IPS-NIHi11 (cell line): ENCODE measurements at regions not wholly inside any gene's neighbourhood (a gene's known extent, or its start where the extent isn't known, plus 50 kb on each side); places are given as distances from the start of the nearest gene placed in this dataset.

Experiments used
- DNase-seq: peaks from one replicate; pipeline ENCODE4 v3.0.0; 2012; ENCODE audit warnings: mixed read lengths, low spot score

DNA sequence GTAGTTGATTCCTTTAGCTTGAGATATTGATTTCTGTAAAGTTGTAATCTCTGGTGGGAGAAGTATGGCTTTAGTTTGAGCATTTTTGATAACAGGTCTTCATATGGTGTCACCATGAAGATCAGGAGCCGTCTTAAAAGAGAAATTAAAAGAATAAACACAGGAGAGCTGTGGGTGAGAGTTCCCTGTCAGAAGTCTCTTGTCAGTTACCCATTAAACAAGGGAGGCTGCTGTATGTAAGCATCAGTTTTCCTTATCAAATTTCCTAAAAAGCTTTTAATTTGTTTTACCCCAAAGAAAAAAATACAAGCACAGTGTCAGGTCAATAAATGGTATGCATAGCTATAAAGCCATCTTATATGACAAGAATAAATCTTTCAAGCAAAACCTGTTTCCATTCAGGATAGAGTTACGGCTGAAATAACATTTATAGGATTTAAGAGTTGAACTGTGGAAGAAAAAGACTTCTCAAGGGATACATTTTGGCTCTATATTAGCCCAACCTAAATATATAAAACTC lies 767.5 kb downstream of the JRKL start:
- no peak for DNase-seq

DNA sequence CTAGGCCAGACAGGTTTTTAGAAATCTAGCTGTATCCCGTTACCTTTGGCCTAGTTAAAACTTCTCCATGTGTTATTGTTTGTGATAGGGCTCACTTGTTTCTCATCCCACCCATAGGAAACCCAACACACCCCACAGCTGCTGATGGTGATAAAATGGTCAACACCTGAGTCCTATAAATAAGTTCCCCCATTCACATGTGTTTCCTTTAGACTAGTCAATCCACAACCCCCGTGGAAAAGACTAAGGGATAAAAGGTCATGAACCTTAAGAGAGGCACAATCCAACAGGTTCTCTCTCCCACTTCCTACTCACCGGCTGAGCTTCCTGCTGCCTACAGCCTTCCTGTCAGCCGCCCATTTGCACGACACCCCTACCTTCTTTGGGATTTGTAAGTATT lies 768.4 kb downstream of the JRKL start:
- DNase-seq: no peak

DNA sequence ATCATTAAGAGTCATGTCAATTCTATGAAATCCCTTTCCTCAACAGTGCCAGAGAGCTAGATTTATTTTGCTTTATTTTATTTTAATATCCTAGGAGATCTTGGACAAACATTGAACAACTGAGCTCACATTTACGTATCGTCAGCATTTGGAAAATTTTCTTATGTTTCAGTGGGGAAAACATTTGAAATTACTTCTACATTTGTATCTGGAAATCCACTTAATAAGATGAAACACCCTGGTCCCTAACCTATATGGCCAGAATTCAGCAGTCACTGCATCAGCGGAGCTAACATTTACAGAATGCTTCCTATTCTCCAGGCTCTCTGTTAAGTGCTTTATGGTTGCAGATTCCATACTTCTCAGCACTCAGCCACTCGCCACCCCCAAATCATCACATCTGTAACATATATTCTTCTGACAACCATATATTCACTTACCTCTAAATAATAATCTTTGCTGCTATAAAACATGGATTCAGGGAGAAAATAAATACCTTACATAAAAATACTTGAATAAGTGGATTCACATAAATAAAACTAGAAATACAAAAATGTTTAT lies 773.9 kb downstream of the JRKL start:
- DNase-seq: no peak

DNA sequence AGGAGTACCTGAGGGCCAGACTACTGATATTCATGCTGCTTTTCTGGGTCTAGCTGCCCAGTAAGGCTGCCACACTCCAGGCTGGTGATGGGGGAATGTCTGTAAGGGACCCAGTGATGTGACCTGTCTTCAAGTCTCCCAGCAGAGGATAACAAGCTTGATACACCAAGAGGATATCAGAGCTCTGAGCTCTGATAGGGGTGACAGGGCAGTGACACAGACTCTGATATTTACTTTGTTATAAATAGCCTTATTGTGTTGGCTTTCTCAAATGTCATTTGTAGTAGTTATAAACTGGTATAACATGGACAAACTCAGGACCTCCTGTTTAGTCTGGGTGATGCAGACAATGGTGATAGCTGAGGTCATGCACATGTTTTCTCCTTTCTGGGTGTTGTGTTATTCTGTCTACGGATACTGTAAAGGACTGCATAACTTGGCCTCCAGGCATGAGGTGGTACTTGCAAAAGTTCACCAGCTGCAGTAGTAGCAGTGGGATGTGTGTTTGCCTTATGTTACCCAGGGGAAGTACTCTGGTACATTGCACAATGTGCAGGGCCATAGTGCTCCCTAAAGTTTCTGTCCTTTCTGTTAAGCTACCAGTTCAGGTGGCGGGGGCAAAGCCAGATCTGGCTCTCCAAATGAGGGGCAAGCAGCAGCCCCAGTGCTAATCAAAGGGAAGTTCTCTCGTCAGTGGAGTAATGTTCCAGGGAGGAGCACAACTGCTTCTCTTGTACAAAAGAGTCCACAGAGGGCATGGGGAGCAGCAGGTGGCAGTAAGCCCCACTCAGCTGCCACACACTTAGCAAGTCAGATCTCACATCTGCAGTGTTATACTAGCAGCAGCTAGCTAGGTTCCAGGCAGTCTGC lies 812.2 kb downstream of the JRKL start:
- DNase-seq: no peak

DNA sequence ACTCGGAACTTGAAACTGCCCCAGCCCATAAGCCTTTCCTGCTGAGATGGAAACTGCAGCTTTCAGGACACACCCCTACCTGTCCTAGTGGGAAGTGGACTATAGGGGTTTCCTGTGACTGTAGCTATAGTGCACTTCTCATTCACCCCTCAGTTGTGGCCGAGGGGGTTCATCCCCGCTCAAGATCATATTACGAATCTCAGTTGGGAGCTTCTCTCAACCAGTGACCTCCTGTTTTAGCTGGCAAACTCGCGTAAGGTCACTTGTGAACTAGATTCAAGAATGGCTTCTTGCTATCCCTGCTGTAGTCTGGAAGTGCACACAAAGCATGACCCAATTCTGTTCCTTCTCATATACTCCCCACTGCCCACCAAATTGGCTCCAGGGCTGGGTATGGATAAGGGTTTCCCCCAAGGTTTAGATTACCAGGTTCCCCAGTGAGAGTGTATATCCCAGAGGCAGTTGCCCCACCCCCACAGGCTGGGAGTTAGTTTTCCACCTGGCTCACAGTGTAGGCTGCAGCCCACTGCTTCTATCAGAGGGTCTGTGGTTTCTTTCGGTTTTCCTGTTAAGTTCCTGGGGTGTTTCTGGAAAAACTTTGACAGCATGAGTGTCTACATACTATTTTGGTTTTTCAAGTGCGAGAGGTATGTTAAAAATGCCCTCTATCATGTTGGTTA lies 812.9 kb downstream of the JRKL start:
- peak; percentile 22 for DNase-seq

DNA sequence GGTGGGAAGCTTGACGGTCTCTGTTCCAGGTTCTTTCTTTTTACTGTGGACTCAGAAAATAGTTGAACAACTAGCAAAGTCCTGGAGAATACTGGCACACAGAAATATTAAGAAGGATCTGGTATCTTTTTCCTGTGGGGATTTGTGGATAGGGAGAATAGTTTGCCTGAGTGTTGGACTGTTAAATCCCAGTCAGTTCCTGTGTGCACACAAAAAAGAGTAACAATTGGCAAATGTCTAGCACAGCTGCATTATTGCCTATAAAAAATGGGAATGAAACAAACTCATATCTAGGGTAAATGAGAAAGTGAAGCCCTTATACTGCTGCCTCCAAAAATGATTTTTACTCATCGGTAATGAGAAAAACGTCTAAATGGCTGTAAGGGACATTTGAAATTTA lies 828.2 kb downstream of the JRKL start:
- DNase-seq: no peak

DNA sequence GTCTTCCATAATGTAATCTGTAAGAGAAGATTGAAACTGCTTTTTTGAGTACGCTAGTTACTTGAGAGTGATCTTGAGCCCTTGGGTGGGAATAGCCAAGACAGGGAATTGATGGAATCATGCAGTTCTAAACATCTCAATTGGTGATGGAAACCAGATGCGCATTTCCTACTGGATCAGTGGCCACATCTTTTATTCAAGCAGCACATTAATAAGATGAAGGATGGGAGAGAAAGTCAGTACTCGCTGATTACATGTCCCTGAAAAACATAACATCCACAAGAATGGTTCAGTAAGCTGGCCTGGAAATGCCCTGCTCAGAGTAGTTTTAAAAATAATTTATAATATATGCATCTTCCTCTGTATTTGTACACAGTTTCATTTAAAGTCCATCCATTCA lies 833.8 kb downstream of the JRKL start:
- DNase-seq: no peak

DNA sequence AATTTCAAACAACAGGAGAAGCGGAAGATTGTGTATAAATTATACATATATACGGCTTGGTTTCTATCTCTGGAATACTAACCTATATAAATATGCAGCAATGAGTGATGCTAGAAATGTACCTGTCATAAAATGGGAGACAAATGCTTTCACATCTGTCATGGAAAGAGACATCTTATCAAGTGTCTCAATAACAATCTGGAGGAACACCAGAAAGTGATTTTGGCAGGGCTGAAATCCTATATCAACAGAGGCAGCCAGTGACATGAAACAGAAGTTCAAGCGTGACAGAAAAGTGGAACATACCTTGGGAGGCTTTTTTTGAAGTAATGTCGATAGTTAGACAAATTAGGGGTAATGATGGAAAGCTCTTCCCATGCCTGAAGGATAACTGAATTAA lies 834.6 kb downstream of the JRKL start:
- DNase-seq: no peak

DNA sequence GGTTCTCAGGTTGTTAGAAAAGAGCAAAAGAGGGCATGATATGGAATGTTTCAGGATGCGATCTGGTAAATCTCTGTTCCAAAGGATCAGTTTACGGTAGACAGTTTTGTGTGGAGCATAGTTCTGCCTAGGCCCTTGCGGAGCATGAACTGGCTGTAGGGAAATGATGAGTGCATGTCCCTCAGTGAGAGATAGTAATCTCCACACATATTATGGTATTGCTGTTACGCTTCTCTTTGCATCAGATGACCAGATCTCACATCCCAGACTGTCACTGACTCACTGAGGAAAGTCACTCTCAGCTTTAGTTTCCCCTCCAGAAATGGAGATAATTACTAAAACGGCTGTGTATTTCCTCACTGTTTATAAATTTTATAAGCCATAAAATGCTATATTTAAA lies 836.0 kb downstream of the JRKL start:
- DNase-seq: no peak

DNA sequence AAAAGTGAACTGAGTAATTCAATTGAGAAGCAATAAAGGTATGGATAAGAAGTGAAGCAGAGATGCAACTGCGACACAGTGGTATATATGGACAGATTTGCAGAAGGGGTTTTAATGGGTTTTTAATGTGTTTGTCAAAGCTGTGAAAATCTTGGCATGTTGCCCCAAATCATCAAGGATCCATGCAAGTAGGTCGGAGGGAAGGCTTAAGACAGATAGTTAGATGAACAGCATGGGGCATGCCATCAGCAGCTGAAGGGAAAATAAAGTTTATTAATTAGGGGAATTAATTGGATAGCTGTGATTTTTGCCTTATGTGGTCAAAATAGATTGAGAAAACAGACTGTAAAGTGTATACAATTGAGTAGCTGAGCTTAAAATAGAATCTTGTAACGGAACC lies 840.1 kb downstream of the JRKL start:
- no peak for DNase-seq

DNA sequence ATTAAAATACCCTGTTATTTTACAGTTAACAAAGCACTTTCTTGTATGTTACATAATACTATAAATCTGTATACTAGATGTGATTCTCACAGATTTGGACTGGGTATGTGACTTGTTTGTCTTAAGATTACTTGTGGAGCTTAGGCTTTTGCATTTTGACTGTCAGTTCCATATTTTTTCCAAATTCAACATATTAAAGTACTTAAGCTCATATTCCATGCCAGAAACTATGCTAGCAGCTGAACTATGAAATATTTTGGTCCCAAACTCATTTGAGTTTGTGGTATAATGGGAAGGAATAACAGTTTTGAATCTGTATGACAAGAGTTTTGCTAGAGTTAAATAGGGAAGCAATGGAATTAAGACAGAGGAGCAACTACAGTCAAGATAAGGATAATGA lies 841.4 kb downstream of the JRKL start:
- DNase-seq: no peak

DNA sequence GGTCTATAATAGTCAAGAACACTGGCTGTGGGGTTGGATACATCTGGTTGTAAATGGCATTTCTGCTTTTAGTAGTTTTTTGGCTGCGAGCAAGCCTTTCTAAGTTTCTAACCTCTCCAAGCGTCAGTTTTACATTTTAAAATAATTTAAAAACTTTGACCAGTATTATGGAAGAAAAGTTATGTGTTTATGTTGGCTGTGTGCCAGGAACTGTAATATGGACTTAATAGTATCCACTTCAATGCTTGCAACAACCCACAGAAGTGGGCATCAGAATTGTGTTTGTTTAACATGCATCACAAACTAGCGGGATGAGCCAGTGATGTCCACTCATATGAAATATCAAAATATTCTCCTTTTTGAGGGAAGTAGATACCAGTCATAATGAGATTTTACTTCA lies 844.2 kb downstream of the JRKL start:
- no peak for DNase-seq

DNA sequence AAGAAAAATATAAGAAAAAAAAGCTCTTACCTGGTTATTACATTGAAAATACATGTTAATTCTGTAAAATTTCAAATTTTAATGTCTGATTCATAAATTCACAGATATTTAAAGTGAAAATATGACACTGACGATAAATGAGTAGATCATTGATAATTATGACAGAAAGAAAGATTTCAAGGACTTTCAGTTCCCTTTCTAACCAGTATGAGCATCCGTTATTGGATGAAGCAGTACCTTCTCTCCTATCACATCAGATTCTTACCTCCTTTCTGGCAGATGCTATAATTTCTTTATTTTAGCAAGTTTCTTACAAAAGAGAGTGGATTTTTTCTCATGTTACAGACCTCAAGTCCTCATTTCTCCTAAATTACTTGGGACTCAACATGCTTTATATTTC lies 847.3 kb downstream of the JRKL start:
- DNase-seq: no peak

DNA sequence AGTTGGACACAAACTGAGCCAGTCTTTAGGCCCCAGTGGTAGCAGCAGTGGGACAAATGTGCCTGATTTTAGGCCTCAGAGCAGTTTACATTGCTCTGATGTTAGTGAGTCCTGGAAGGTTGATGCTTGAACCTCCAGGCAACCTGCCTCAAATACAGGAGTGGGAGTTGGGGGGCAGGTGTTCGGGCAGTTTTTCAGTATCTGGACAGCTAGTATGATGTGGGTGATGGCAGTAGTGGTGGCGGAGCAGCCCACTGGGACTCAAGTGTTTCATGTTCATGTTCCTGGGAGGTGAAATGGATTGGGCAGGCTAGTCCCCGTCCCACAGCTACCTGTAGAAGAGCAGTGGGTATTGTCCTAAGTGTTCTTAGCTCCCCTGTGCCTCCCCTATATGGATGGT lies 857.8 kb downstream of the JRKL start:
- no peak for DNase-seq

DNA sequence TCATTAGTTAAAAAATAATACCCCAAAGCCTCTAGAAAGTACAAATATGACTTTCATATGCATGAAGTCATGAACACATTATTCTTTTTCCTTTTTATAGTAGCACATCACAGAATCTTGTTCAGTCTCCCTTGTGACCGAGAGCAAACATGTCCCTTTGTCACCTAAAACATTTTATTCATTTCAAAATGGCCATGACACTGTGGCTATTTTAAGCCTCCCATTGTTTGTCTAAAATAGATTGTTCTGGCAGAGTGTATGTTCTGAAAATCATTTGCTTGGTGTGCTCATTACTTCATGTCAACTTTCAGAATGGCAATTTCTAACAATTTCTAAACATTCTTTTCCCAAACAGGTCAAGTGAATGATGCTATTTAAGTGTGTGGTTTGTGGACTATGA lies 865.0 kb downstream of the JRKL start:
- DNase-seq: no peak

DNA sequence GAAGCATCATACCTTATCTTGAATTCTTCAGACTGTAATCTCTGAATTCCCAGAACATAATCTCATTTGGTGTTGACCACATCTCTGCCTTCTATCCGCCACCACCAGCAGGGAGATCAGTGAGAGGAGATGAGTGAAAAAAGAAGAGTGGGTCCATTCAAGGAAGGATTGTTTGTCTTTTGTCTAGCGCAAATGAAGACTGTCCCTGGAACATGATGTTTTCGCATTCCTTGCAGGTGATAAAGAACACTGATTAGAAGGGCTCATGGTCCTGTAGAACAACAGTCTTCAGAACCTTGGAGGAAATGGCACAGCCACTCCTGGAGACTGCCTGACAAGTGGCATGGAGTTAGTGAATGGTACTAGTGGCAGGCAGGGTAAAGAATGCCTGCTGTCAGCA lies 869.6 kb downstream of the JRKL start:
- no peak for DNase-seq

DNA sequence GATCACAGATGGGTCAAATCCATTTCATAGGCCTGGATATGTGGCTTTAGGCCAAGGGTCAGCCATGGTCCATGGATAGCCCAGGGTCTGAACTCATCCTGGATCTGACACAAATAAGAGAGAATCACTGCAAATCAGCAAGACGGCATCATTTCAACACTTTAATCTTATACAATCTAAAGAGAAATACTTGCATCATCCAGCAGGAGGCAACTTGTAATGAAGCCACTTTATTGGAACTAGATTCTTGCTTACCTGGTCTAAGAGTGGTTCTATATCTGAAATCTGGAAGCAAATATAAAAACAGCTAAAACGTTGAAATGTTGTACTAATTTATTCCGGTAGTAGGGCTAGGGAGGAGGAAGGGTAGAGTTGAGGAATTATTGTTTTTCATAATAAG lies 870.1 kb downstream of the JRKL start:
- DNase-seq: no peak

DNA sequence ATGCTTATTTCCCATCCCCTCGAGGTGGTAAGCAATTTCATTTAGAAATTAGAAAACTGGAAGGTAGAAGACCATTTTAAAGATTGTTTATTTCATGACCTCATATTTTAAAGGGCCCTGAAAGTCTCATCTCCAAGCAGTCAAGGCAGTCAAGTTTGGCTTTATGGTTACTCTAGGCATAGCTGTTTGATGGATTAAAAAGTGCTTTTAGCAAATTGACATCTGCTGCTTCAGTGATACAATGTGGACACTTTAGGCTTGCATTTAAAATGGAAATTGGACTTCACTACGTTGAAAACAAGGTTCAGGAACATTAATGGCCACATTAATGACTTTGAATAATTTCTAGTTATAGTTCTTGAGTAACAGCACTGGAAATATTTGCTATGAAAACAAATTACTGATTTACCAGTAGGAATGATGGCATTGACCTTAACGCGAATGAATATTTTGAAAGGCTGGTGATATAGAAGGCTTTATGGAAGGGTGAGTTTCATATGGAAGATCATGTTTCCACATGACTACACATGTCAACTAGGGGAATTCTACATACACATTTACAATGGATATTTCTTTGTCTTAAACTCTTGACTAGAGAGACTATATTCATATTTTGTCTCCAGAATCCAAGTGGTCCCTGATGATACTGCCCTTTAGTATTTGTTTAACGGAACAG lies 873.5 kb downstream of the JRKL start:
- no peak for DNase-seq

DNA sequence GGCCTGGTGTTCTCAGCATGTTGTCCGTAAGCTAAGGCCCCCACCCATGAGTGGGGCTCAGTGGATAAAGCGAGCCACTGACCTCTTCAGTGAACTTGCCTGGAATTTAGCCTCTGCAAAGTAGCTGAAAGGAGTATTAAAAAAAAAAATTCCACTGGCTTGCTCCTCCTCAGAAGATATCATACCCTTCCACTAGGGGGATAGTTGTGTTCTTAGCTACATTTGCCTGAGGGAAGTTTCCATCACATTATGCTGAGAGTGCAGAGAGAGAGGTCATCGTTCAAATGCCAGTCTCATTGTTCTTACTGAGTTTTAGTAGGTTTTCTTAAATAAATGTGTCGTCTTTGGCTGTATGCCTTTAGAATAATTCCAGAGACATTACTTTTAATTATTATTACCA lies 879.7 kb downstream of the JRKL start:
- peak; percentile 68 for DNase-seq

DNA sequence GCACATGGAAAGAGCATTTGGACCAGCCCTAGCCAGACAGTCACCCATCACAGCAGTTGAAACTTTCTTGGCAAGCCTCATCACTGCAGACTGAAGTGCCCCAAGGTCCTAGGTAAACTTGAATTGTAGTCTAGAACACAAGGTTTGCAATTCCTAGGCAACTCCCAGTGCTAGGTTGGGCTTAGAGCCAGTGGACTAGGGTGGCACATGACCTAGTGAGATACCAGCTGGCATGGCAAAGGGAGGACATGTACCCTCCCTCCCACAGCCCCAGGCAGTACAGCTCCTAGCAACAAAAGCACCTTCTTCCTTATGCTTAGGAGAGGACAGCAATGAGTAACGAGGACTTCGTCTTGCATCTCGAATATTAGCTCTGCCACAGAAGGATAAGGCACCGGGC lies 889.5 kb downstream of the JRKL start:
- DNase-seq: no peak

DNA sequence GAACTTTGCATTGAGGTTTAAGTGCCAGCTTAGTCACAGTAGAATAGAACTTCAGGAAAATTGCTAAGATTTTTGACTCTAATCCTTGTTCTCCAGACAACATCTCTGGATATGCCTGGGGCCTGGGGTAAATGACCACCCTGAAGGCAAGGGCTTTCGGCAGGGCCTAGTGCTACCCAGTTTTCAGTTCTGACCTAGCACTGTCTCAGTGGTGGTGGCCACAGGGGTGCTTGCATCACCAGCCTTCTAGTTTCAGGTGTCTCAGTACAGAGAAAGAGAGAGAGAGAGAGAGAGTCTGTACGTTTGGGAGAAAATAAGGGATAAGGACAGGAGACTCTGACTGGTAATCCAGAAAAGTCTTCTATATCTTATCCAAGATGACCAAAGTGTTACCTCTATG lies 890.5 kb downstream of the JRKL start:
- no peak for DNase-seq

DNA sequence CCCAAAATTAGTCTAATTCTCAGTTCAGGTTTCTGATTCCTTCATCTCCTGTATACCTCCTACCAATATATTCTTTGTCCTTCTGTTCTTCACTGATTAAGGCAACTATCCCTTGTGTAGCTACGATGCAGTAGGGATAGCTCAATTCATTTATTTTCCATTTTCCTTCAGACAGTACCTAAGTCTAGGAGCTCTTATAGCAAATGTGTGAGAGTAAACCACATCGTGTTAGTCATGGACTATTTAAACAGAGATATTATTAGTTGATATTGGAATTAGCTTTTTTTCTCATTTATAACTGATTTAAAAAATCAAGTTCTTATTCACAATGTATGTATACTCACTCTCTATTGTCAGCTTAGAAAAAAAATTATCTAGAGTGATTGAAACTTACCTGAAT lies 900.0 kb downstream of the JRKL start:
- no peak for DNase-seq
